Trophoblast cell (in vitro differentiated cells and primary cell): ENCODE measurements at regions not wholly inside any gene's neighbourhood (a gene's known extent, or its start where the extent isn't known, plus 50 kb on each side); places are given as distances from the start of the nearest gene placed in this dataset.

Experiments used
- DNase-seq, 2 donors: peaks; one replicate each; pipeline ENCODE4 v3.0.0-alpha.2; 2016
- H2AFZ ChIP-seq: 2 replicates; pipeline ENCODE4 v1.6.1; 2013; ENCODE audit warnings: low read length, moderate library complexity, mild to moderate bottlenecking; ENCODE audit not compliant: insufficient read depth, poor library complexity
- H2AK5ac ChIP-seq: 2 replicates; pipeline ENCODE4 v1.6.1; 2013; ENCODE audit warnings: mild to moderate bottlenecking, low read length
- H2BK120ac ChIP-seq: 2 replicates; pipeline ENCODE4 v1.6.1; 2013; ENCODE audit warnings: low read length, mild to moderate bottlenecking, moderate library complexity; ENCODE audit not compliant: insufficient read depth, poor library complexity
- H2BK12ac ChIP-seq: 2 replicates; pipeline ENCODE4 v1.6.1; 2013; ENCODE audit warnings: mild to moderate bottlenecking, low read length, moderate library complexity
- H2BK5ac ChIP-seq: 2 replicates; pipeline ENCODE4 v1.6.1; 2013; ENCODE audit warnings: low read length, low read depth, moderate library complexity, mild to moderate bottlenecking; ENCODE audit not compliant: poor library complexity
- H3K14ac ChIP-seq: 2 replicates; pipeline ENCODE4 v1.6.1; 2013; ENCODE audit warnings: mild to moderate bottlenecking, low read length
- H3K18ac ChIP-seq: 2 replicates; pipeline ENCODE4 v1.6.1; 2013; ENCODE audit warnings: mild to moderate bottlenecking, low read length
- H3K23ac ChIP-seq: 2 replicates; pipeline ENCODE4 v1.6.1; 2013; ENCODE audit warnings: low read length
- H3K27ac ChIP-seq: 2 replicates; pipeline ENCODE4 v1.5.1; 2013; ENCODE audit warnings: low read depth, mild to moderate bottlenecking, inconsistent platforms, low read length, moderate library complexity
- H3K27me3 ChIP-seq: 2 replicates; pipeline ENCODE4 v1.6.1; 2013; ENCODE audit warnings: inconsistent platforms, mild to moderate bottlenecking, low read length, moderate library complexity; ENCODE audit not compliant: insufficient read depth
- H3K36me3 ChIP-seq, 2 experiments: 1 replicate in 1 of 2; 2 replicates in 1 of 2; pipeline ENCODE4 v1.6.1; 2013; ENCODE audit warnings: low read length in 2 of 2, mild to moderate bottlenecking in 2 of 2, moderate library complexity in 1 of 2; ENCODE audit not compliant: insufficient read depth in 2 of 2, control insufficient read depth in 1 of 2
- H3K4ac ChIP-seq: 2 replicates; pipeline ENCODE4 v1.6.1; 2013; ENCODE audit warnings: low read depth, mild to moderate bottlenecking, low read length, moderate library complexity
- H3K4me1 ChIP-seq, 2 experiments: 1 replicate in 1 of 2; 2 replicates in 1 of 2; pipeline ENCODE4 v1.6.1; 2013; ENCODE audit warnings: low read length in 2 of 2, mild to moderate bottlenecking in 2 of 2, moderate library complexity in 1 of 2; ENCODE audit not compliant: insufficient read depth in 2 of 2, control insufficient read depth in 1 of 2
- H3K4me2 ChIP-seq: 2 replicates; pipeline ENCODE4 v1.6.1; 2013; ENCODE audit warnings: inconsistent platforms, mild to moderate bottlenecking, low read length, moderate library complexity
- H3K4me3 ChIP-seq: 2 replicates; pipeline ENCODE4 v1.5.1; 2013; ENCODE audit warnings: mild to moderate bottlenecking, low read depth, low read length, inconsistent platforms
- H3K79me1 ChIP-seq: one replicate; pipeline ENCODE4 v1.6.1; 2013; ENCODE audit warnings: low read length
- H3K79me2 ChIP-seq: 2 replicates; pipeline ENCODE4 v1.6.1; 2013; ENCODE audit warnings: low read length, mild to moderate bottlenecking; ENCODE audit not compliant: control insufficient read depth, insufficient read depth, poor library complexity
- H3K9ac ChIP-seq: 2 replicates; pipeline ENCODE4 v1.6.1; 2013; ENCODE audit warnings: mild to moderate bottlenecking, low read length
- H3K9me3 ChIP-seq: 2 replicates; pipeline ENCODE4 v1.6.1; 2013; ENCODE audit warnings: low read depth, mild to moderate bottlenecking, control low read depth, inconsistent platforms, low read length; ENCODE audit not compliant: insufficient read depth
- H4K12ac ChIP-seq: 2 replicates; pipeline ENCODE4 v1.6.1; 2013; ENCODE audit warnings: low read depth, mild to moderate bottlenecking, low read length, moderate library complexity
- H4K8ac ChIP-seq: 2 replicates; pipeline ENCODE4 v1.6.1; 2013; ENCODE audit warnings: low read depth, mild to moderate bottlenecking, low read length, moderate library complexity
- H4K91ac ChIP-seq: one replicate; pipeline ENCODE4 v1.6.1; 2013; ENCODE audit warnings: low read depth, mild to moderate bottlenecking, low read length, moderate library complexity
- WGBS: extraction: QIAGEN DNeasy Blood & Tissue Kit; methylation state at CpG from one replicate; pipeline ENCODE4 v1.1.7; 2013; ENCODE audit warnings: missing lambda C conversion rate; ENCODE audit not compliant: insufficient read length, insufficient coverage; ENCODE audit errors: extremely low coverage; 5-methylcytosine and 5-hydroxymethylcytosine counted together

DNA sequence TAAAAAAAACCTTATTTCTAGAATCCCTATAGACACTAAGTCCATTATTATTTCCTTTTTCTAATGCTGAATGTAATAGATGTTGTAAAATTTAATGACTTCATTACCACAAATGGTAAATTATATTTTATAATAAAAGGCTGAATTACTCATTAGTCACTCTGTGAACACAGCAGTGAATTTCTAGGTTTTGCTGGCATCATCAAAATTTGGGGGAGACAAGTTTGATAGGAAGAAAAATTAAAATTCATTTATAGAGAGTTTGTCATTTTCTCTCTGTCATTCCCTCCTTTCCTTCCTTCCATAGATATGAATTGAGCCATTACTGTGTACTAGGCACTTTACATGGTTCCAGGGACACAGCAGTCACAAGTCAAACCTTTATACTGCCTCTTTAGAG is 340.9 kb downstream of the TRIB2 start:
- Histone ChIP-seq H3K14ac (no peak overlapping the region), H3K9me3 (no peaks in the 10 kb centered on the region), H3K27me3 (no peaks in the 10 kb centered on the region), H3K79me2 (no peaks in the 10 kb centered on the region), H4K12ac (no peak overlapping the region), H3K79me1 (no peaks in the 10 kb centered on the region), H3K18ac (no peak overlapping the region), H2AK5ac (no peak overlapping the region), H2AFZ (no peak overlapping the region), H3K27ac (no peak overlapping the region), H2BK120ac (no peak overlapping the region), H3K36me3 (no peaks in the 10 kb centered on the region), H4K91ac (no peak overlapping the region), H4K8ac (no peak overlapping the region), H3K4me3 (no peak overlapping the region), H3K4ac (no peak overlapping the region), H3K9ac (no peak overlapping the region), H2BK12ac (no peak overlapping the region), H3K4me1 (no peaks in the 10 kb centered on the region), H3K23ac (no peak overlapping the region), H3K4me2 (no peak overlapping the region), H2BK5ac (no peak overlapping the region)
- DNase-seq: no peak

DNA sequence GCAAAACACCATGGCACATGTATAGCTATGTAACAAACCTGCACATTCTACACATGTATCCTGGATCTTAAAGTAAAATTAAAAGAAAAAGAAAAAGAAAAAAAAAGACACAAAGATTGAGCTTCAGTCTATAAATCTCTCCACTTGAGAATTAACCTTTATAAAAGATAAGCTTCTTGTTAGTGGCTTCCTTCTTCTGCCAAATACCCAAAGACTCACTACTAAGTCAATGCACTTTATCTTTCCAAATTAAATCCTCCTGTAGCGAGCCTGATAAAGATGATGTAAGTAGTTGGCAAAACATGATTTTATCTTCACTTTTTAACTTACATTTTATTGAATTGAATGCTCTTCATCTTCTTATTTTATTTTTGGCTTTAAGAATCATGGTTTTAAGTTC is 349.9 kb downstream of the TRIB2 start:
- no peak overlapping the region for H2BK120ac ChIP-seq
- no peak overlapping the region for H4K12ac ChIP-seq
- H3K9ac ChIP-seq: no peak overlapping the region
- H3K4ac ChIP-seq: no peak overlapping the region
- no peak overlapping the region for H2BK12ac ChIP-seq
- no peaks in the 10 kb centered on the region for H3K9me3 ChIP-seq
- no peak overlapping the region for H3K18ac ChIP-seq
- no CpG with 5 or more reads among the region's 1 CpG for WGBS
- DNase-seq: no peak
- H3K4me1 ChIP-seq: no peaks in the 10 kb centered on the region
- H2AK5ac ChIP-seq: no peak overlapping the region
- H3K79me1 ChIP-seq: no peaks in the 10 kb centered on the region
- no peak overlapping the region for H3K27ac ChIP-seq
- no peak overlapping the region for H3K14ac ChIP-seq
- H3K36me3 ChIP-seq: no peaks in the 10 kb centered on the region
- no peak overlapping the region for H3K23ac ChIP-seq
- no peak overlapping the region for H4K8ac ChIP-seq
- no peak overlapping the region for H3K4me3 ChIP-seq
- no peaks in the 10 kb centered on the region for H3K27me3 ChIP-seq
- H2AFZ ChIP-seq: no peak overlapping the region
- H3K79me2 ChIP-seq: no peaks in the 10 kb centered on the region
- H4K91ac ChIP-seq: no peak overlapping the region
- no peak overlapping the region for H3K4me2 ChIP-seq
- no peak overlapping the region for H2BK5ac ChIP-seq

DNA sequence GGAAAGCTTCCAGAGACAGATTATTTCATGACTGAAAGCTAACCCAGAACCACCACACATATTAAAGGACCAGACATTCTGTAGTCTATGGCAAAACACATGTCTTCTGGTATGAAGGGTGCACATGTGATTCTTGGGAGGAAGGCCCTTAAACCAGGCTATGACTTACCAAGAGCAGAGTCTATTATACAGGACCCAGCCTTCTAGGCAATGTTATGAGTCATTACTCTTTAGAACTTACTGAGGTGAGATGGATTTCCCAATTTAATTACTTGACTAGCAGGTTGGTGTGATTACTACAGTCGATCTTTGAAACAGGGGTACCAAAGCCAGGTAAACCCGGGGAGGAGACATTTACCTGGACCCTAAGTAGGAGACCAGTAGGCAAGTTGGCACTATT is 350.8 kb downstream of the TRIB2 start:
- Histone ChIP-seq H3K9me3 (no peaks in the 10 kb centered on the region), H3K4me1 (no peaks in the 10 kb centered on the region), H3K27me3 (no peaks in the 10 kb centered on the region), H2BK12ac (no peak overlapping the region), H3K4ac (no peak overlapping the region), H3K4me3 (no peak overlapping the region), H4K91ac (no peak overlapping the region), H3K36me3 (no peaks in the 10 kb centered on the region), H2BK120ac (no peak overlapping the region), H3K18ac (no peak overlapping the region), H3K23ac (no peak overlapping the region), H3K14ac (no peak overlapping the region), H3K27ac (no peak overlapping the region), H3K79me1 (no peaks in the 10 kb centered on the region), H2BK5ac (no peak overlapping the region), H3K9ac (no peak overlapping the region), H4K8ac (no peak overlapping the region), H4K12ac (no peak overlapping the region), H2AFZ (no peak overlapping the region), H3K79me2 (no peaks in the 10 kb centered on the region), H2AK5ac (no peak overlapping the region), H3K4me2 (no peak overlapping the region)
- WGBS: no CpG with 5 or more reads among the region's 2 CpGs
- no peak for DNase-seq

DNA sequence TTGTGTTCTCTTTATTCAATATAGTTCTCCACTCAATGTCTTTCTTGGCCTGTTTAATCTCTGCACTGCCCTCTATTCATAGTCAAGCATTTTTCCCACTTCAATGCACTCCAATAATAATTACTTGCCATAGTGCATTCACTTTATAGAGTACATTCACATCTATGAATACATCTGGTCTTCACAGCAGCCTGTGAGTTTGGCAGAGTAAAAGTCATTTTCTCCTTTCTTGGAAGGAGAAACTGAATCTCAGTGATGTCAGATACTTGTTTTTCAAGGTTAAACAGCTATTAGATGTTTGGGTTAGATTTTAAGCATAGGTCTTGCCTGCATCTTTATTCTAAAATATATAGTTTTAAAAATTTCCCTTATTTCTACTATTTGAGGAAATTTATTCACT is 373.2 kb downstream of the TRIB2 start:
- H3K4me1 ChIP-seq: no peaks in the 10 kb centered on the region
- H4K8ac ChIP-seq: no peak overlapping the region
- no peak overlapping the region for H2BK120ac ChIP-seq
- no peak overlapping the region for H3K9ac ChIP-seq
- no peak overlapping the region for H3K4ac ChIP-seq
- no peak overlapping the region for H2BK12ac ChIP-seq
- H4K91ac ChIP-seq: no peak overlapping the region
- no peaks in the 10 kb centered on the region for H3K27me3 ChIP-seq
- H3K79me1 ChIP-seq: no peaks in the 10 kb centered on the region
- no peak overlapping the region for H2BK5ac ChIP-seq
- no peaks in the 10 kb centered on the region for H3K79me2 ChIP-seq
- H3K36me3 ChIP-seq: no peaks in the 10 kb centered on the region
- H2AFZ ChIP-seq: no peak overlapping the region
- no peak overlapping the region for H3K14ac ChIP-seq
- no peak overlapping the region for H2AK5ac ChIP-seq
- H3K27ac ChIP-seq: no peak overlapping the region
- no peak overlapping the region for H3K4me2 ChIP-seq
- no peak overlapping the region for H3K23ac ChIP-seq
- DNase-seq: no peak
- H3K4me3 ChIP-seq: no peak overlapping the region
- H4K12ac ChIP-seq: no peak overlapping the region
- no peaks in the 10 kb centered on the region for H3K9me3 ChIP-seq
- H3K18ac ChIP-seq: no peak overlapping the region

DNA sequence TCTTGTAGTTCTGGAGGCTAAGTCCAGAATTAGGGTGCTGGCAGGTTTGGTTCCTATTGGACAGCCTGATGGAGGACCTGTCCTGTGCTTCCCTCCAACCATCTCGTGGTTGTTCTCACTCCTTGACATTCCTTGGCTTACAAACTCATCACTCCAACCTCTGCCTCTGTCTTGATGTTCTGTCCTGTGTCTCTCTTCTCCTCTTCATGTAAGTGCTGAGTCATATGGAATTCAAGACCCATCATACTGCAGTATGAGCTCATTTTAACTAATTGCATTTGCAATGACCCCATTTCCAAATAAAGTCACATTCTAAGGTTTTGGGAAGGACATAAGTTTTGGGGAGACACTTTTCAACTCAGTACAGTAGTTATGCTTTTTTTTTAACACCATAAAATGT is 374.7 kb downstream of the TRIB2 start:
- H2BK120ac ChIP-seq: no peak overlapping the region
- H2AFZ ChIP-seq: no peak overlapping the region
- no peaks in the 10 kb centered on the region for H3K36me3 ChIP-seq
- H3K79me1 ChIP-seq: no peaks in the 10 kb centered on the region
- no peak overlapping the region for H2BK5ac ChIP-seq
- H4K8ac ChIP-seq: no peak overlapping the region
- no peak overlapping the region for H4K91ac ChIP-seq
- no peak overlapping the region for H3K14ac ChIP-seq
- H4K12ac ChIP-seq: no peak overlapping the region
- H3K79me2 ChIP-seq: no peaks in the 10 kb centered on the region
- H3K27me3 ChIP-seq: no peaks in the 10 kb centered on the region
- DNase-seq: no peak
- H3K4ac ChIP-seq: no peak overlapping the region
- H3K4me2 ChIP-seq: no peak overlapping the region
- WGBS: no CpG with 5 or more reads among the region's 1 CpG
- no peak overlapping the region for H2AK5ac ChIP-seq
- H3K9me3 ChIP-seq: no peaks in the 10 kb centered on the region
- H3K18ac ChIP-seq: no peak overlapping the region
- no peak overlapping the region for H3K9ac ChIP-seq
- H2BK12ac ChIP-seq: no peak overlapping the region
- no peak overlapping the region for H3K23ac ChIP-seq
- H3K4me1 ChIP-seq: no peaks in the 10 kb centered on the region
- H3K27ac ChIP-seq: no peak overlapping the region
- no peak overlapping the region for H3K4me3 ChIP-seq
